22Rv1 (cell line): ENCODE measurements at regions not wholly inside any gene's neighbourhood (a gene's known extent, or its start where the extent isn't known, plus 50 kb on each side); places are given as distances from the start of the nearest gene placed in this dataset.

ENCODE experiments used
- ZFX ChIP-seq: fragments of 450-650 bp; IDR thresholded peaks from 2 replicates; pipeline ENCODE4 v1.6.1; 2017; ENCODE audit warnings: antibody characterized with exemption, borderline replicate concordance
- TF ChIP-seq, protein P1 (sequence below): fragments of 450-650 bp; IDR thresholded peaks from 2 replicates; pipeline ENCODE4 v1.5.1; 2017; ENCODE audit warnings: mild to moderate bottlenecking

DNA sequence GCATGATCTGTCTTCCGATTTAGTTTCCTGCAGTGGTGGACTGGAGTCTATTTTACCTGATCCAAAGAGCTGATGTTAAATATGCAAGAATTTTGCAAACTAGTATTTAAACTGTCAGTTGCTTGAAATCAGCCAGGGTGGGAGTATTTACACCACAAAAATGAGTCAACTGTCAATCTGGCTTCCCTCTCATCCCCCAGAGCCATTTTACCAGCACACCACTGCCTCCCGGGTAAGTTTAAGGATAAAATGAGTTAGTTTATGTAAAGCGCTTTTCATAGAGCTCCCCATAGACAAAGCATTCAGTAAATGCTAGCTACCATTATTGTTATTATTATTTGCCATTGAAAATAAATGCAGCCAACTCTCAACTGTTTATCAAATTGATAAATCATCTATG is 106.3 kb upstream of the FRMD6 start:
- TF ChIP-seq, protein P1, sequence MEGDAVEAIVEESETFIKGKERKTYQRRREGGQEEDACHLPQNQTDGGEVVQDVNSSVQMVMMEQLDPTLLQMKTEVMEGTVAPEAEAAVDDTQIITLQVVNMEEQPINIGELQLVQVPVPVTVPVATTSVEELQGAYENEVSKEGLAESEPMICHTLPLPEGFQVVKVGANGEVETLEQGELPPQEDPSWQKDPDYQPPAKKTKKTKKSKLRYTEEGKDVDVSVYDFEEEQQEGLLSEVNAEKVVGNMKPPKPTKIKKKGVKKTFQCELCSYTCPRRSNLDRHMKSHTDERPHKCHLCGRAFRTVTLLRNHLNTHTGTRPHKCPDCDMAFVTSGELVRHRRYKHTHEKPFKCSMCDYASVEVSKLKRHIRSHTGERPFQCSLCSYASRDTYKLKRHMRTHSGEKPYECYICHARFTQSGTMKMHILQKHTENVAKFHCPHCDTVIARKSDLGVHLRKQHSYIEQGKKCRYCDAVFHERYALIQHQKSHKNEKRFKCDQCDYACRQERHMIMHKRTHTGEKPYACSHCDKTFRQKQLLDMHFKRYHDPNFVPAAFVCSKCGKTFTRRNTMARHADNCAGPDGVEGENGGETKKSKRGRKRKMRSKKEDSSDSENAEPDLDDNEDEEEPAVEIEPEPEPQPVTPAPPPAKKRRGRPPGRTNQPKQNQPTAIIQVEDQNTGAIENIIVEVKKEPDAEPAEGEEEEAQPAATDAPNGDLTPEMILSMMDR, result no peak
- TF ChIP-seq ZFX, result no peak
